HG03108 (cell line): ENCODE measurements at regions not wholly inside any gene's neighbourhood (a gene's known extent, or its start where the extent isn't known, plus 50 kb on each side); places are given as distances from the start of the nearest gene placed in this dataset.

ENCODE experiments used
- ATAC-seq: cut with Tn5 transposase; IDR thresholded peaks from one replicate; pipeline ENCODE4 v1.9.1; 2021; ENCODE audit warnings: moderate library complexity; ENCODE audit not compliant: unreplicated experiment

GRCh38 chr4:110878413-110878812, 255.5 kb upstream of the PITX2 start:
- no peak for ATAC-seq

GRCh38 chr4:110878956-110879355, 256.1 kb upstream of the PITX2 start:
- ATAC-seq, result no peak

GRCh38 chr4:110886270-110886669, 263.4 kb upstream of the PITX2 start:
- no peak for ATAC-seq

GRCh38 chr4:110886856-110887255, 264.0 kb upstream of the PITX2 start:
- ATAC-seq, result no peak

- ATAC-seq, result no peak
These were observed 274.9 kb upstream of the PITX2 start for GRCh38 chr4:110897784-110898183.

- ATAC-seq, result no peak
These were observed 275.4 kb upstream of the PITX2 start for GRCh38 chr4:110898290-110898689.

- no peak for ATAC-seq
These were observed 277.4 kb upstream of the PITX2 start for GRCh38 chr4:110900213-110900769.

GRCh38 chr4:110902500-110902899, 279.6 kb upstream of the PITX2 start:
- no peak for ATAC-seq

GRCh38 chr4:110904435-110905065, 281.7 kb upstream of the PITX2 start:
- no peak for ATAC-seq

- no peak for ATAC-seq
These were observed 282.5 kb upstream of the PITX2 start for GRCh38 chr4:110905367-110905766.

GRCh38 chr4:110907801-110908313, 285.0 kb upstream of the PITX2 start:
- ATAC-seq, result no peak

- no peak for ATAC-seq
These were observed 291.9 kb upstream of the PITX2 start for GRCh38 chr4:110914791-110915190.

- ATAC-seq, result no peak
These were observed 292.4 kb upstream of the PITX2 start for GRCh38 chr4:110915301-110915700.

GRCh38 chr4:110916505-110916904, 293.6 kb upstream of the PITX2 start:
- ATAC-seq, result no peak

GRCh38 chr4:110917835-110918234, 295.0 kb upstream of the PITX2 start:
- ATAC-seq, result no peak

GRCh38 chr4:110920990-110921389, 298.1 kb upstream of the PITX2 start:
- no peak for ATAC-seq

GRCh38 chr4:110924761-110925160, 301.9 kb upstream of the PITX2 start:
- no peak for ATAC-seq

- ATAC-seq, result no peak
These were observed 304.0 kb upstream of the PITX2 start for GRCh38 chr4:110926841-110927400.

GRCh38 chr4:110933341-110933740, 310.5 kb upstream of the PITX2 start:
- no peak for ATAC-seq

- ATAC-seq, result no peak
These were observed 321.6 kb upstream of the PITX2 start for GRCh38 chr4:110944501-110944900.

- no peak for ATAC-seq
These were observed 322.7 kb upstream of the PITX2 start for GRCh38 chr4:110945600-110945999.

GRCh38 chr4:110949542-110949941, 326.7 kb upstream of the PITX2 start:
- ATAC-seq, result no peak
